OCI-LY1 (cell line): ENCODE measurements at regions not wholly inside any gene's neighbourhood (a gene's known extent, or its start where the extent isn't known, plus 50 kb on each side); places are given as distances from the start of the nearest gene placed in this dataset.

ENCODE experiments used
- H2AFZ ChIP-seq: fragments of 200-600 bp; sonication (generic), shearing (Covaris generic); 2 replicates; pipeline ENCODE4 v1.6.0; 2014; ENCODE audit warnings: antibody characterized with exemption, mild to moderate bottlenecking, low read length
- H3F3A ChIP-seq: fragments of 200-600 bp; sonication (generic), shearing (Covaris generic); 2 replicates; pipeline ENCODE4 v1.6.0; 2014; ENCODE audit warnings: mild to moderate bottlenecking, antibody characterized with exemption, low read length, moderate library complexity; ENCODE audit not compliant: insufficient read depth
- H3K27ac ChIP-seq: fragments of 200-600 bp; sonication (generic); 2 replicates; pipeline ENCODE4 v1.5.1; 2014; ENCODE audit warnings: low read length, mixed run types, mild to moderate bottlenecking, low read depth; ENCODE audit not compliant: poor library complexity, severe bottlenecking
- H3K27me3 ChIP-seq: fragments of 200-600 bp; sonication (generic); 2 replicates; pipeline ENCODE4 v1.6.0; 2014; ENCODE audit warnings: antibody characterized with exemption, mild to moderate bottlenecking, low read length, moderate library complexity; ENCODE audit not compliant: insufficient read depth
- H3K36me3 ChIP-seq: fragments of 200-600 bp; sonication (generic); 2 replicates; pipeline ENCODE4 v1.6.1; 2014; ENCODE audit warnings: mild to moderate bottlenecking, antibody characterized with exemption, low read length, moderate library complexity, mixed read lengths; ENCODE audit not compliant: insufficient read depth
- H3K4me1 ChIP-seq: fragments of 200-600 bp; sonication (generic); 2 replicates; pipeline ENCODE4 v1.5.1; 2014; ENCODE audit warnings: mild to moderate bottlenecking, low read length, moderate library complexity; ENCODE audit not compliant: insufficient read depth, severe bottlenecking
- H3K4me2 ChIP-seq: fragments of 200-600 bp; sonication (generic), shearing (Covaris generic); 2 replicates; pipeline ENCODE4 v1.6.1; 2014; ENCODE audit warnings: low read length
- H3K4me3 ChIP-seq: fragments of 200-600 bp; sonication (generic); 2 replicates; pipeline ENCODE4 v1.5.1; 2014; ENCODE audit warnings: low read length, low read depth, mild to moderate bottlenecking, mixed read lengths; ENCODE audit not compliant: poor library complexity, severe bottlenecking
- H3K79me2 ChIP-seq: fragments of 200-600 bp; shearing (Covaris generic); 2 replicates; pipeline ENCODE4 v1.6.1; 2016; ENCODE audit warnings: mixed run types, low read length, mixed read lengths; ENCODE audit not compliant: insufficient read depth
- H3K9ac ChIP-seq: fragments of 200-600 bp; sonication (generic), shearing (Covaris generic); 2 replicates; pipeline ENCODE4 v1.6.1; 2014; ENCODE audit warnings: mild to moderate bottlenecking, low read length, mixed read lengths
- H3K9me2 ChIP-seq: fragments of 200-600 bp; sonication (generic), shearing (Covaris generic); 2 replicates; pipeline ENCODE4 v1.6.1; 2014; ENCODE audit warnings: low read depth, mild to moderate bottlenecking, low read length, mixed read lengths
- H3K9me3 ChIP-seq: fragments of 200-600 bp; shearing (Covaris generic); 2 replicates; pipeline ENCODE4 v1.6.1; 2014; ENCODE audit warnings: low read length, mixed read lengths
- H4K20me1 ChIP-seq: fragments of 200-600 bp; sonication (generic), shearing (Covaris generic); 2 replicates; pipeline ENCODE4 v1.6.0; 2016; ENCODE audit warnings: mild to moderate bottlenecking, low read length; ENCODE audit not compliant: insufficient read depth
- CTCF ChIP-seq: fragments of 200-600 bp; sonication (generic), shearing (Covaris generic); IDR thresholded peaks from 2 replicates; pipeline ENCODE4 v1.5.1; 2017; ENCODE audit warnings: mild to moderate bottlenecking, antibody characterized with exemption, low read length, moderate library complexity, mixed read lengths
- EZH2 ChIP-seq: fragments of 200-600 bp; sonication (generic), shearing (Covaris generic); IDR thresholded peaks from 2 replicates; pipeline ENCODE4 v1.8.0; 2017; ENCODE audit warnings: borderline replicate concordance, mixed run types, mild to moderate bottlenecking, antibody characterized with exemption, low read length, moderate library complexity, mixed read lengths

DNA sequence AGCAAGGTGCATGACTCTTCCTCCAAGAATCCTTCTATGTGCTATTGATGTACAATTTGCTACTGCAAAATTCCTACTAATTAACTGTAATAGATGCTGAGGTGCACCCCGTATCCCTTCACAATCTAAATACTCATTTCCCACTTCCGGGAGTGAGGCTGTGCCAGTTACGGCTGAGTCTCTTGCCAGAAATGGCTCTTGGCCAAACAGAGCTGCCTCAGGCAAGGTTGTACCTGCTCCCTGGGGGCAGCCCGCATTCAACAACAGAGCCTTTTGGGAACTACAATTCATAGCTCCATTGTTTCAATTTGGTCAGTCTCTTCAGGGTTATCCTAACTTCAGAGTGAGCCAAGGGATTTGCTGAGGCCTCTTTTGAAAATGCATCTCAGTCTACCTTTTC lies 789.8 kb upstream of the MAP3K7 start:
- no peak overlapping the region for H2AFZ ChIP-seq
- H4K20me1 ChIP-seq: no peaks in the 10 kb centered on the region
- H3K27me3 ChIP-seq: no peaks in the 10 kb centered on the region
- H3K4me3 ChIP-seq: no peak overlapping the region
- H3K79me2 ChIP-seq: no peaks in the 10 kb centered on the region
- H3K9me2 ChIP-seq: no peaks in the 10 kb centered on the region
- H3K9ac ChIP-seq: no peak overlapping the region
- TF ChIP-seq EZH2 (no peak), CTCF (no peak)
- H3F3A ChIP-seq: no peaks in the 10 kb centered on the region
- H3K36me3 ChIP-seq: no peaks in the 10 kb centered on the region
- no peak overlapping the region for H3K27ac ChIP-seq
- no peak overlapping the region for H3K4me2 ChIP-seq
- H3K4me1 ChIP-seq: no peaks in the 10 kb centered on the region
- no peaks in the 10 kb centered on the region for H3K9me3 ChIP-seq

DNA sequence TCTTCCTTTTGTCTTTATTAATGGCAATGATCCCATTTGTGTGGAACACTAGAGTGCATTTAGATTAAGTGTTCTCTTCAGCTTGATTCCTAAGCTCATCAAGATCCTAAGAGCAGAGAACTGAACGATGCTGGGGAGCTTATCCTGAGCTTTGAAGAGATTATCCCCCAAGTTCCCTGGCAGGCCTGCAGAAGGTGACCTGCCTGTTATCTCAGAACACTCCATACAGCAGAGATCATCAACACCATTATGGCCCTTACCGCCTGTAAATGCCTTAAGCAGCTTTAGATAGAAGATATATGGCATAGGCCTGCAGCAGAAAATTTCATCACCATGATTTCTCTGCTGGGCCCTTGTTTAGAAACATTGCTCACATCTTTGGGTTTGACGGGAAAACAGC lies 779.9 kb upstream of the MAP3K7 start:
- no peaks in the 10 kb centered on the region for H3F3A ChIP-seq
- H3K4me3 ChIP-seq: no peak overlapping the region
- no peak overlapping the region for H2AFZ ChIP-seq
- no peak overlapping the region for H3K27ac ChIP-seq
- H3K36me3 ChIP-seq: no peaks in the 10 kb centered on the region
- no peaks in the 10 kb centered on the region for H4K20me1 ChIP-seq
- no peaks in the 10 kb centered on the region for H3K79me2 ChIP-seq
- no peak overlapping the region for H3K9ac ChIP-seq
- TF ChIP-seq CTCF (no peak), EZH2 (no peak)
- H3K9me2 ChIP-seq: no peaks in the 10 kb centered on the region
- H3K4me2 ChIP-seq: no peak overlapping the region
- no peaks in the 10 kb centered on the region for H3K4me1 ChIP-seq
- no peaks in the 10 kb centered on the region for H3K9me3 ChIP-seq
- no peaks in the 10 kb centered on the region for H3K27me3 ChIP-seq

- Histone ChIP-seq H3K27me3 (no peaks in the 10 kb centered on the region), H2AFZ (no peak overlapping the region)
Measured at GRCh38 chr6:91358986-91359385, 772.1 kb upstream of the MAP3K7 start.

More at GRCh38 chr6:91358986-91359385, 772.1 kb upstream of the MAP3K7 start:
- Histone ChIP-seq H3K79me2 (no peaks in the 10 kb centered on the region), H3K4me3 (no peak overlapping the region), H3K36me3 (no peaks in the 10 kb centered on the region), H3K4me1 (no peaks in the 10 kb centered on the region), H3K9me3 (no peaks in the 10 kb centered on the region), H3K4me2 (no peak overlapping the region), H3K9ac (no peak overlapping the region), H3F3A (no peaks in the 10 kb centered on the region), H4K20me1 (no peaks in the 10 kb centered on the region), H3K9me2 (no peaks in the 10 kb centered on the region), H3K27ac (no peak overlapping the region)
- TF ChIP-seq CTCF (no peak), EZH2 (no peak)
